HG02798 (cell line): ENCODE measurements at regions not wholly inside any gene's neighbourhood (a gene's known extent, or its start where the extent isn't known, plus 50 kb on each side); places are given as distances from the start of the nearest gene placed in this dataset.

Experiments used
- ATAC-seq: cut with Tn5 transposase; IDR thresholded peaks from one replicate; pipeline ENCODE4 v1.9.1; 2021; ENCODE audit warnings: mild to moderate bottlenecking; ENCODE audit not compliant: unreplicated experiment, poor library complexity

GRCh38 chr4:71236226-71236625 lies 102.6 kb upstream of the SLC4A4 start:
- no peak for ATAC-seq

- ATAC-seq = no peak
Observed at GRCh38 chr4:71237641-71238040, 101.2 kb upstream of the SLC4A4 start.

GRCh38 chr4:71239365-71239764 lies 99.5 kb upstream of the SLC4A4 start:
- ATAC-seq = no peak

- no peak for ATAC-seq
Observed at GRCh38 chr4:71240094-71240493, 98.7 kb upstream of the SLC4A4 start.

GRCh38 chr4:71241501-71242288 lies 97.1 kb upstream of the SLC4A4 start:
- ATAC-seq = no peak

GRCh38 chr4:71243091-71243833 lies 95.6 kb upstream of the SLC4A4 start:
- ATAC-seq = no peak

- no peak for ATAC-seq
Observed at GRCh38 chr4:71247706-71248105, 91.1 kb upstream of the SLC4A4 start.

- no peak for ATAC-seq
Observed at GRCh38 chr4:71251261-71251660, 87.6 kb upstream of the SLC4A4 start.

- ATAC-seq = no peak
Observed at GRCh38 chr4:71253545-71253944, 85.3 kb upstream of the SLC4A4 start.

GRCh38 chr4:71254451-71255012 lies 84.3 kb upstream of the SLC4A4 start:
- ATAC-seq = peak; percentile 74

- no peak for ATAC-seq
Observed at GRCh38 chr4:71255976-71256375, 82.8 kb upstream of the SLC4A4 start.

GRCh38 chr4:71257761-71258160 lies 81.1 kb upstream of the SLC4A4 start:
- no peak for ATAC-seq

- no peak for ATAC-seq
Observed at GRCh38 chr4:71258323-71258722, 80.5 kb upstream of the SLC4A4 start.

- ATAC-seq = no peak
Observed at GRCh38 chr4:71259280-71259679, 79.5 kb upstream of the SLC4A4 start.

- ATAC-seq = no peak
Observed at GRCh38 chr4:71259911-71260331, 78.9 kb upstream of the SLC4A4 start.

GRCh38 chr4:71260544-71260943 lies 78.3 kb upstream of the SLC4A4 start:
- no peak for ATAC-seq

GRCh38 chr4:71261001-71261400 lies 77.8 kb upstream of the SLC4A4 start:
- no peak for ATAC-seq

GRCh38 chr4:71261633-71262121 lies 77.1 kb upstream of the SLC4A4 start:
- no peak for ATAC-seq

- ATAC-seq = no peak
Observed at GRCh38 chr4:71262161-71262560, 76.7 kb upstream of the SLC4A4 start.

- ATAC-seq = peak; percentile 38
Observed at GRCh38 chr4:71266090-71266794, 72.6 kb upstream of the SLC4A4 start.

- no peak for ATAC-seq
Observed at GRCh38 chr4:71267244-71267643, 71.6 kb upstream of the SLC4A4 start.
